ENCODE measurements at regions not wholly inside any gene's neighbourhood (a gene's known extent, or its start where the extent isn't known, plus 50 kb on each side); places are given as distances from the start of the nearest gene placed in this dataset.

GRCh38 chr13:61900033-61900432 is 484.4 kb upstream of the PCDH20 start:
- TF ChIP-seq CTCF (IDR thresholded peaks at IDR 0.05; ENCODE audit: poor library complexity) (no peak), EZH2 (IDR thresholded peaks at IDR 0.05; ENCODE audit: borderline replicate concordance) (no peak)

Data from hepatocyte (in vitro differentiated cells).